ENCODE measurements at regions not wholly inside any gene's neighbourhood (a gene's known extent, or its start where the extent isn't known, plus 50 kb on each side); places are given as distances from the start of the nearest gene placed in this dataset.
"Not testable (repeated sequence)": the region's sequence is repeated elsewhere in the genome, so short reads cannot be mapped to it uniquely, and the experiment has no call there.

DNA sequence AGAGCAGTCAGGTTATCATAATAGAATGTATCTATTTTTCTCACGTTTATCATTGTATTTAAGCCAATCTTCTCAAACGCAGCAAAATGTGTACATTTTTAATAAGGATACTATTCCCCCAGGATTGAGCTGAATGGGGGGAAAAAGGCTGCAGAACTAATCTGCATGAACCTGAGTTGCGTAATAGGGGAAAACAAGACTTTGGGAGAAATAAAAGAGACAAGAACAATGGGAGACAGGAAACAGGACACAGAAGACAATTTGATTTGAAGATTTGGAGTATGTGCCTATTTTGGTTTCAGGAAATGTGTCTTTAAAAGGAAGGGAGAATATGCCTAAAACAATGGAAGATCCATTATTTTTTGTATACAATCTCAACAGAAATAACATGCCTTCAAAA, 844.5 kb downstream of the DIAPH3 start:
- H3K4me2 ChIP-seq, result no peak overlapping the region
- no peaks in the 10 kb centered on the region for H4K20me1 ChIP-seq (ENCODE audit: insufficient read depth)
- ChIA-PET POLR2A (ENCODE audit: unreplicated experiment) (no interaction called here), CTCF (no interaction called here)
- H3K9me2 ChIP-seq (ENCODE audit: insufficient read depth), result no peaks in the 10 kb centered on the region
- no peaks in the 10 kb centered on the region for H3K36me3 ChIP-seq (ENCODE audit: low read depth)
- intact Hi-C loops (cut with micrococcal nuclease; ENCODE audit: unreplicated experiment), result no loop called here
- no peaks in the 10 kb centered on the region for H3K79me2 ChIP-seq (ENCODE audit: low read depth)
- H3K27ac ChIP-seq, result no peak overlapping the region
- no peak for DNase-seq
- no peaks in the 10 kb centered on the region for H3F3A ChIP-seq (ENCODE audit: insufficient read depth, low read depth)
- no peaks in the 10 kb centered on the region for H3K27me3 ChIP-seq (ENCODE audit: insufficient read depth, low read depth)
- TF ChIP-seq EZH2 (IDR thresholded peaks at IDR 0.05; ENCODE audit: low read depth), result no peak
- TF ChIP-seq, protein P1, sequence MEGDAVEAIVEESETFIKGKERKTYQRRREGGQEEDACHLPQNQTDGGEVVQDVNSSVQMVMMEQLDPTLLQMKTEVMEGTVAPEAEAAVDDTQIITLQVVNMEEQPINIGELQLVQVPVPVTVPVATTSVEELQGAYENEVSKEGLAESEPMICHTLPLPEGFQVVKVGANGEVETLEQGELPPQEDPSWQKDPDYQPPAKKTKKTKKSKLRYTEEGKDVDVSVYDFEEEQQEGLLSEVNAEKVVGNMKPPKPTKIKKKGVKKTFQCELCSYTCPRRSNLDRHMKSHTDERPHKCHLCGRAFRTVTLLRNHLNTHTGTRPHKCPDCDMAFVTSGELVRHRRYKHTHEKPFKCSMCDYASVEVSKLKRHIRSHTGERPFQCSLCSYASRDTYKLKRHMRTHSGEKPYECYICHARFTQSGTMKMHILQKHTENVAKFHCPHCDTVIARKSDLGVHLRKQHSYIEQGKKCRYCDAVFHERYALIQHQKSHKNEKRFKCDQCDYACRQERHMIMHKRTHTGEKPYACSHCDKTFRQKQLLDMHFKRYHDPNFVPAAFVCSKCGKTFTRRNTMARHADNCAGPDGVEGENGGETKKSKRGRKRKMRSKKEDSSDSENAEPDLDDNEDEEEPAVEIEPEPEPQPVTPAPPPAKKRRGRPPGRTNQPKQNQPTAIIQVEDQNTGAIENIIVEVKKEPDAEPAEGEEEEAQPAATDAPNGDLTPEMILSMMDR (conservative IDR thresholded peaks at IDR 0.05), result no peak
- H3K9me3 ChIP-seq (ENCODE audit: insufficient read depth, low read depth), result no peaks in the 10 kb centered on the region
- H2AFZ ChIP-seq, result no peak overlapping the region
- H3K4me3 ChIP-seq, result no peak overlapping the region
- BruUV-seq (replicated peaks), result no TSS peak
- H3K4me1 ChIP-seq (replicated peaks; ENCODE audit: insufficient read depth), result no peaks in the 10 kb centered on the region

DNA sequence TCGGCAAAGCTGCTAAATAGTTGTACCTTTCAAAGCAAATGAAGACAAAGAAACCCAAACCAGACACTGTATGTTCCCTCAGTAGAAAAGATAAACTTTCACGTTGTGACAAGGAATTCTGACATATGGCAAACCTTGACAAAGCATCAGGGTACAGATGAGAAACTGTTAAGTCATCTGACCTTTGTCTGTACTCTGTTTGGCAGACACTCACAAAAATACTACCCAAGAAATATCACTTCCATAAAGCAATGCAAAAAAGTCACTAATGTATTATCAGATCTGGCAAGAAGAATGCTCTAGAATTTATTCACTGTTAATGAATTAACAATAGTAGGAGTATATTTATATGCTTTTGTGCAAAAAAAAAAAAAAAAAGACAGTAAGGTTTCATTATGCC, 843.7 kb downstream of the DIAPH3 start:
- intact Hi-C loops (cut with micrococcal nuclease; ENCODE audit: unreplicated experiment), result no loop called here
- TF ChIP-seq, protein P1 (conservative IDR thresholded peaks at IDR 0.05), result no peak
- no peak for TF ChIP-seq EZH2 (IDR thresholded peaks at IDR 0.05; ENCODE audit: low read depth)
- DNase-seq, result no peak
- Histone ChIP-seq H3K36me3 (ENCODE audit: low read depth) (no peaks in the 10 kb centered on the region), H2AFZ (no peak overlapping the region), H3K79me2 (ENCODE audit: low read depth) (no peaks in the 10 kb centered on the region), H3K27me3 (ENCODE audit: insufficient read depth, low read depth) (no peaks in the 10 kb centered on the region), H3K4me2 (no peak overlapping the region), H4K20me1 (ENCODE audit: insufficient read depth) (no peaks in the 10 kb centered on the region), H3F3A (ENCODE audit: insufficient read depth, low read depth) (no peaks in the 10 kb centered on the region), H3K4me1 (replicated peaks; ENCODE audit: insufficient read depth) (no peaks in the 10 kb centered on the region), H3K9me3 (ENCODE audit: insufficient read depth, low read depth) (no peaks in the 10 kb centered on the region), H3K4me3 (no peak overlapping the region), H3K27ac (no peak overlapping the region), H3K9me2 (ENCODE audit: insufficient read depth) (no peaks in the 10 kb centered on the region)
- ChIA-PET CTCF (no interaction called here), POLR2A (ENCODE audit: unreplicated experiment) (no interaction called here)
- no TSS peak for BruUV-seq (replicated peaks)

DNA sequence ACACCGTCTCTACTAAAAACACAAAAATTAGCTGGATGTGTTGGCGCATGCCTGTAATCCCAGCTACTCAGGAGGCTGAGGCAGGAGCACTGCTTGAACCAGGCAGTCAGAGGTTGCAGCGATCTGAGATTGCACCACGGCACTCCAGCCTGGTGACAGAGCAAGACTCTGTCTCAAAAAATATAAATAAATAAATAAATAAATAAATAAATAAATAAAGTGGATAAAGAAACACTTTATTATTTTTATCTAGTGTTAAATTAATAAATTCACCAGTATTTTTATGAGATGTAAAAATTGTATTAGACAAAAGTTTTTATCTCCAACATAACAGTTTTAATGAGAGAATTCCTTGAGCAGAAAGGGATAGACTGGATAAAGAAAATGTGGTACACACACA, 839.3 kb downstream of the DIAPH3 start:
- H3K9me3 ChIP-seq (ENCODE audit: insufficient read depth, low read depth); H3K27ac ChIP-seq; H3K79me2 ChIP-seq (ENCODE audit: low read depth); CTCF ChIA-PET; H2AFZ ChIP-seq; H3K4me2 ChIP-seq; H3F3A ChIP-seq (ENCODE audit: insufficient read depth, low read depth); H3K27me3 ChIP-seq (ENCODE audit: insufficient read depth, low read depth); DNase-seq; BruUV-seq (replicated peaks); H3K36me3 ChIP-seq (ENCODE audit: low read depth); H4K20me1 ChIP-seq (ENCODE audit: insufficient read depth); intact Hi-C loops (cut with micrococcal nuclease; ENCODE audit: unreplicated experiment); H3K4me3 ChIP-seq; POLR2A ChIA-PET (ENCODE audit: unreplicated experiment); H3K9me2 ChIP-seq (ENCODE audit: insufficient read depth); H3K4me1 ChIP-seq (replicated peaks; ENCODE audit: insufficient read depth): not testable (repeated sequence)

- H2AFZ ChIP-seq, result no peak overlapping the region
- no peak overlapping the region for H3K27ac ChIP-seq
- H3K4me2 ChIP-seq, result no peak overlapping the region
- TF ChIP-seq EZH2 (IDR thresholded peaks at IDR 0.05; ENCODE audit: low read depth), result no peak
- TF ChIP-seq, protein P1 (conservative IDR thresholded peaks at IDR 0.05), result no peak
- H3K36me3 ChIP-seq (ENCODE audit: low read depth), result no peaks in the 10 kb centered on the region
- H3F3A ChIP-seq (ENCODE audit: insufficient read depth, low read depth), result no peaks in the 10 kb centered on the region
- H3K9me3 ChIP-seq (ENCODE audit: insufficient read depth, low read depth), result no peaks in the 10 kb centered on the region
- DNase-seq, result no peak
- ChIA-PET CTCF (no interaction called here), POLR2A (ENCODE audit: unreplicated experiment) (no interaction called here)
- H3K4me3 ChIP-seq, result no peak overlapping the region
- H4K20me1 ChIP-seq (ENCODE audit: insufficient read depth), result no peaks in the 10 kb centered on the region
- no peaks in the 10 kb centered on the region for H3K9me2 ChIP-seq (ENCODE audit: insufficient read depth)
- intact Hi-C loops (cut with micrococcal nuclease; ENCODE audit: unreplicated experiment), result no loop called here
- no peaks in the 10 kb centered on the region for H3K79me2 ChIP-seq (ENCODE audit: low read depth)
- BruUV-seq (replicated peaks), result no TSS peak
- no peaks in the 10 kb centered on the region for H3K27me3 ChIP-seq (ENCODE audit: insufficient read depth, low read depth)
- H3K4me1 ChIP-seq (replicated peaks; ENCODE audit: insufficient read depth), result no peaks in the 10 kb centered on the region
Measured at GRCh38 chr13:59326717-59327116, 837.0 kb downstream of the DIAPH3 start.
